NCI-H526 (cell line): ENCODE measurements at regions not wholly inside any gene's neighbourhood (a gene's known extent, or its start where the extent isn't known, plus 50 kb on each side); places are given as distances from the start of the nearest gene placed in this dataset.
A peak's percentile ranks its signal among the peaks of the same experiment; 100 is the strongest.

Experiments used
- DNase-seq, 2 experiments: peaks; one replicate each; lab custom pipeline; 2025; lab: John Stamatoyannopoulos, UW

GRCh38 chr14:26928019-26928418 is 330.2 kb upstream of the NOVA1 start:
- DNase-seq: no peak

GRCh38 chr14:26929361-26929760 is 331.5 kb upstream of the NOVA1 start:
- no peak for DNase-seq

GRCh38 chr14:26930576-26930975 is 332.7 kb upstream of the NOVA1 start:
- no peak for DNase-seq

- no peak for DNase-seq
Observed at GRCh38 chr14:26932606-26933005, 334.8 kb upstream of the NOVA1 start.

- DNase-seq: no peak
Observed at GRCh38 chr14:26933431-26933830, 335.6 kb upstream of the NOVA1 start.

GRCh38 chr14:26934151-26934550 is 336.3 kb upstream of the NOVA1 start:
- DNase-seq: no peak

GRCh38 chr14:26935733-26936132 is 337.9 kb upstream of the NOVA1 start:
- DNase-seq: no peak

- DNase-seq: no peak
Observed at GRCh38 chr14:26938054-26938453, 340.2 kb upstream of the NOVA1 start.

- no peak for DNase-seq
Observed at GRCh38 chr14:26939755-26940154, 341.9 kb upstream of the NOVA1 start.

GRCh38 chr14:26941521-26941920 is 343.7 kb upstream of the NOVA1 start:
- no peak for DNase-seq

- no peak for DNase-seq
Observed at GRCh38 chr14:26947265-26947664, 349.4 kb upstream of the NOVA1 start.

- no peak for DNase-seq
Observed at GRCh38 chr14:26959437-26959836, 361.6 kb upstream of the NOVA1 start.

- peak in 1 of 2 experiments; percentile 37 for DNase-seq
Observed at GRCh38 chr14:26959972-26960660, 362.3 kb upstream of the NOVA1 start.

- no peak for DNase-seq
Observed at GRCh38 chr14:26963711-26964110, 365.9 kb upstream of the NOVA1 start.

- no peak for DNase-seq
Observed at GRCh38 chr14:26965490-26965889, 367.7 kb upstream of the NOVA1 start.

GRCh38 chr14:26966908-26967307 is 369.1 kb upstream of the NOVA1 start:
- DNase-seq: no peak

GRCh38 chr14:26974965-26975364 is 377.1 kb upstream of the NOVA1 start:
- DNase-seq: no peak

GRCh38 chr14:26982071-26982470 is 384.2 kb upstream of the NOVA1 start:
- DNase-seq: no peak

- DNase-seq: peak; percentile 50 to 80
Observed at GRCh38 chr14:26984311-26985177, 386.7 kb upstream of the NOVA1 start.

GRCh38 chr14:26987744-26988363 is 390.0 kb upstream of the NOVA1 start:
- DNase-seq: no peak

GRCh38 chr14:26990946-26991345 is 393.1 kb upstream of the NOVA1 start:
- no peak for DNase-seq

GRCh38 chr14:26992403-26993115 is 394.7 kb upstream of the NOVA1 start:
- no peak for DNase-seq
